HepG2 (cell line): ENCODE measurements at regions not wholly inside any gene's neighbourhood (a gene's known extent, or its start where the extent isn't known, plus 50 kb on each side); places are given as distances from the start of the nearest gene placed in this dataset.

ENCODE experiments used
- ATF5 ChIP-seq: sonication (generic); formaldehyde crosslinking; IDR thresholded peaks from 2 replicates; pipeline ENCODE4 v1.4.0; 2020; ENCODE audit warnings: mild to moderate bottlenecking, low read depth, missing genetic modification reagents
- EP300 ChIP-seq, 3 experiments: sonication (generic) in 1 of 3; formaldehyde crosslinking in 1 of 3; IDR thresholded peaks; 2 replicates each; pipeline versions ENCODE4 v1.5.1 to v1.6.1; 2011 to 2020; ENCODE audit warnings: low read depth in 2 of 3, low read length in 2 of 3, borderline replicate concordance in 1 of 3, improper control_type of control experiment in 1 of 3, mild to moderate bottlenecking in 1 of 3, missing genetic modification reagents in 1 of 3, moderate library complexity in 1 of 3
- HOMEZ ChIP-seq: IDR thresholded peaks from 2 replicates; pipeline ENCODE4 v1.6.1; 2016; ENCODE audit warnings: low read depth
- LRRFIP1 ChIP-seq: sonication (generic); formaldehyde crosslinking; conservative IDR thresholded peaks from 2 replicates; pipeline ENCODE4 v1.4.0; 2020; ENCODE audit warnings: missing genetic modification reagents
- MED1 ChIP-seq: sonication (generic); formaldehyde crosslinking; IDR thresholded peaks from 2 replicates; pipeline ENCODE4 v1.4.0; 2020; ENCODE audit warnings: missing genetic modification reagents
- MYPOP ChIP-seq: sonication (generic); formaldehyde crosslinking; IDR thresholded peaks from 2 replicates; pipeline ENCODE4 v1.8.1; 2023; ENCODE audit warnings: mild to moderate bottlenecking, moderate library complexity, missing genetic modification reagents
- PAWR ChIP-seq: sonication (generic); formaldehyde crosslinking; IDR thresholded peaks from 2 replicates; pipeline ENCODE4 v1.4.0; 2020; ENCODE audit warnings: missing genetic modification reagents, mild to moderate bottlenecking, borderline replicate concordance
- PRDM4 ChIP-seq: sonication (generic); formaldehyde crosslinking; IDR thresholded peaks from 2 replicates; pipeline ENCODE4 v1.9.0; 2021; ENCODE audit warnings: missing genetic modification reagents, borderline replicate concordance
- RXRB ChIP-seq: IDR thresholded peaks from 2 replicates; pipeline ENCODE4 v1.6.1; 2016; ENCODE audit warnings: borderline replicate concordance, missing genetic modification reagents, missing compliant biosample characterization
- TFDP2 ChIP-seq: sonication (generic); formaldehyde crosslinking; IDR thresholded peaks from 2 replicates; pipeline ENCODE4 v1.4.0; 2020; ENCODE audit warnings: missing genetic modification reagents
- THRA ChIP-seq: sonication (generic); formaldehyde crosslinking; IDR thresholded peaks from 2 replicates; pipeline ENCODE4 v1.4.0; 2020; ENCODE audit warnings: missing genetic modification reagents, borderline replicate concordance
- ZBTB7B ChIP-seq: sonication (generic); formaldehyde crosslinking; IDR thresholded peaks from 2 replicates; pipeline ENCODE4 v1.4.0; 2020; ENCODE audit warnings: missing genetic modification reagents
- ZMAT5 ChIP-seq: sonication (generic); formaldehyde crosslinking; IDR thresholded peaks from 2 replicates; pipeline ENCODE4 v1.5.0; 2020; ENCODE audit warnings: mild to moderate bottlenecking, low read depth, missing genetic modification reagents, borderline replicate concordance
- ZNF878 ChIP-seq: sonication (generic); formaldehyde crosslinking; IDR thresholded peaks from 2 replicates; pipeline ENCODE4 v1.8.1; 2023; ENCODE audit warnings: mild to moderate bottlenecking, missing genetic modification reagents, moderate library complexity

- TF ChIP-seq TFDP2 (CRISPR knock-in tag) = 0 out of 2 replicates have a peak, but pooled peaks have one; percentile 32
- TF ChIP-seq EP300 (IDR thresholded peaks at IDR 0.05; ENCODE audit: low read depth in 2 of 2, low read length in 2 of 2) = 0 out of 4 replicates have a peak, but pooled peaks of 1 of the 2 experiments have one; percentile 24
- TF ChIP-seq EP300 (CRISPR knock-in tag; IDR thresholded peaks at IDR 0.05; ENCODE audit: borderline replicate concordance) = no peak
- peak; percentile 39; the same call in 1 of the 2 replicates for TF ChIP-seq THRA (CRISPR knock-in tag)
- no peak for TF ChIP-seq LRRFIP1 (CRISPR knock-in tag)
- TF ChIP-seq PRDM4 (CRISPR knock-in tag) = no peak
- no peak for TF ChIP-seq ZBTB7B (CRISPR knock-in tag)
- peak; percentile 42; the same call in 1 of the 2 replicates for TF ChIP-seq HOMEZ (CRISPR knock-in tag)
- TF ChIP-seq RXRB (CRISPR knock-in tag) = 0 out of 2 replicates have a peak, but pooled peaks have one; percentile 46
- no peak for TF ChIP-seq ZNF878 (CRISPR knock-in tag)
- TF ChIP-seq MYPOP (CRISPR knock-in tag) = no peak
- TF ChIP-seq PAWR (CRISPR knock-in tag) = no peak
- TF ChIP-seq ZMAT5 (CRISPR knock-in tag) = no peak
- TF ChIP-seq MED1 = 0 out of 2 replicates have a peak, but pooled peaks have one; percentile 20
- no peak for TF ChIP-seq ATF5 (CRISPR knock-in tag)
These were observed 132.7 kb upstream of the APC start (continued) for GRCh38 chr5:112604732-112605630.
